DMS153 (cell line): ENCODE measurements at regions not wholly inside any gene's neighbourhood (a gene's known extent, or its start where the extent isn't known, plus 50 kb on each side); places are given as distances from the start of the nearest gene placed in this dataset.

Experiments used
- DNase-seq: peaks from one replicate; lab custom pipeline; 2025; lab: John Stamatoyannopoulos, UW

GRCh38 chr5:174159327-174160114 is 114.0 kb downstream of the NSG2 start:
- DNase-seq, result no peak

- no peak for DNase-seq
Observed at GRCh38 chr5:174165406-174165805, 119.9 kb downstream of the NSG2 start.

- no peak for DNase-seq
Observed at GRCh38 chr5:174166231-174167079, 120.9 kb downstream of the NSG2 start.

GRCh38 chr5:174167080-174167910 is 121.8 kb downstream of the NSG2 start:
- DNase-seq, result no peak

- no peak for DNase-seq
Observed at GRCh38 chr5:174172152-174172551, 126.6 kb downstream of the NSG2 start.

GRCh38 chr5:174172566-174172965 is 127.1 kb downstream of the NSG2 start:
- no peak for DNase-seq

GRCh38 chr5:174173766-174174165 is 128.3 kb downstream of the NSG2 start:
- DNase-seq, result no peak

GRCh38 chr5:174175716-174176268 is 130.3 kb downstream of the NSG2 start:
- DNase-seq, result no peak

- no peak for DNase-seq
Observed at GRCh38 chr5:174176511-174176910, 131.0 kb downstream of the NSG2 start.

- DNase-seq, result no peak
Observed at GRCh38 chr5:174177531-174177930, 132.0 kb downstream of the NSG2 start.

- DNase-seq, result no peak
Observed at GRCh38 chr5:174177976-174178605, 132.6 kb downstream of the NSG2 start.

- no peak for DNase-seq
Observed at GRCh38 chr5:174180639-174181038, 135.1 kb downstream of the NSG2 start.

- no peak for DNase-seq
Observed at GRCh38 chr5:174182111-174182510, 136.6 kb downstream of the NSG2 start.

GRCh38 chr5:174183701-174184100 is 138.2 kb downstream of the NSG2 start:
- no peak for DNase-seq

GRCh38 chr5:174185506-174185905 is 140.0 kb downstream of the NSG2 start:
- no peak for DNase-seq

- no peak for DNase-seq
Observed at GRCh38 chr5:174186096-174186695, 140.7 kb downstream of the NSG2 start.

- DNase-seq, result no peak
Observed at GRCh38 chr5:174187001-174187400, 141.5 kb downstream of the NSG2 start.

GRCh38 chr5:174187481-174187880 is 142.0 kb downstream of the NSG2 start:
- peak; percentile 10 for DNase-seq

GRCh38 chr5:174188295-174188694 is 142.8 kb downstream of the NSG2 start:
- no peak for DNase-seq

- DNase-seq, result no peak
Observed at GRCh38 chr5:174189654-174190541, 144.4 kb downstream of the NSG2 start.
